Neural cell (in vitro differentiated cells): ENCODE measurements at regions not wholly inside any gene's neighbourhood (a gene's known extent, or its start where the extent isn't known, plus 50 kb on each side); places are given as distances from the start of the nearest gene placed in this dataset.

Source experiments
- H2AFZ ChIP-seq: fragments of 200-600, 300-800 bp; sonication (generic), shearing (Covaris generic); 2 replicates; pipeline ENCODE4 v1.6.0; 2014; ENCODE audit warnings: low read depth, mild to moderate bottlenecking, antibody characterized with exemption, low read length, moderate library complexity
- H3F3A ChIP-seq: fragments of 200-600 bp; shearing (Covaris generic); 2 replicates; pipeline ENCODE4 v1.6.1; 2016; ENCODE audit warnings: mild to moderate bottlenecking, moderate library complexity, mixed read lengths, antibody characterized with exemption, low read length; ENCODE audit not compliant: insufficient read depth, poor library complexity, severe bottlenecking
- H3K27ac ChIP-seq: fragments of 200-600, 300-800 bp; sonication (generic), shearing (Covaris generic); 2 replicates; pipeline ENCODE4 v1.5.1; 2014; ENCODE audit warnings: mild to moderate bottlenecking, low read length, moderate library complexity
- H3K27me3 ChIP-seq: fragments of 300-800, 200-600 bp; sonication (generic), shearing (Covaris generic); 2 replicates; pipeline ENCODE4 v1.6.0; 2014; ENCODE audit warnings: mild to moderate bottlenecking, low read depth, low read length, moderate library complexity; ENCODE audit not compliant: insufficient read depth
- H3K36me3 ChIP-seq: fragments of 300-800, 200-600 bp; sonication (generic), shearing (Covaris generic); 2 replicates; pipeline ENCODE4 v1.5.1; 2014; ENCODE audit warnings: mild to moderate bottlenecking, antibody characterized with exemption, low read length, moderate library complexity; ENCODE audit not compliant: insufficient read depth
- H3K4me2 ChIP-seq: fragments of 300-800, 200-600 bp; sonication (generic), shearing (Covaris generic); 2 replicates; pipeline ENCODE4 v1.6.0; 2014; ENCODE audit warnings: mild to moderate bottlenecking, low read length
- H3K4me3 ChIP-seq: fragments of 300-800, 200-600 bp; sonication (generic), shearing (Covaris generic); 2 replicates; pipeline ENCODE4 v1.5.1; 2014; ENCODE audit warnings: mild to moderate bottlenecking, low read length, moderate library complexity
- H3K79me2 ChIP-seq: fragments of 200-600 bp; shearing (Covaris generic); replicated peaks from 2 replicates; pipeline ENCODE4 v1.6.0; 2014; ENCODE audit warnings: mild to moderate bottlenecking, low read length, moderate library complexity; ENCODE audit not compliant: insufficient read depth
- H3K9ac ChIP-seq: fragments of 300-800, 200-600 bp; sonication (generic), shearing (Covaris generic); 2 replicates; pipeline ENCODE4 v1.6.1; 2016; ENCODE audit warnings: mild to moderate bottlenecking, low read length, mixed read lengths
- H3K9me2 ChIP-seq: fragments of 200-600 bp; shearing (Covaris generic); 2 replicates; pipeline ENCODE4 v1.6.1; 2016; ENCODE audit warnings: mild to moderate bottlenecking, low read length, mixed read lengths; ENCODE audit not compliant: insufficient read depth
- H3K9me3 ChIP-seq: fragments of 200-600, 300-800 bp; sonication (generic), shearing (Covaris generic); 2 replicates; pipeline ENCODE4 v1.6.1; 2016; ENCODE audit warnings: mild to moderate bottlenecking, mixed run types, low read length, moderate library complexity, mixed read lengths
- H4K20me1 ChIP-seq: fragments of 200-600 bp; shearing (Covaris generic); 2 replicates; pipeline ENCODE4 v1.6.1; 2016; ENCODE audit warnings: mild to moderate bottlenecking, mixed run types; ENCODE audit not compliant: insufficient read depth
- EP300 ChIP-seq: fragments of 450-650 bp; conservative IDR thresholded peaks from 2 replicates; pipeline ENCODE4 v1.6.1; 2014; ENCODE audit warnings: antibody characterized with exemption, mild to moderate bottlenecking, moderate library complexity; ENCODE audit not compliant: poor library complexity, severe bottlenecking
- EZH2 ChIP-seq: fragments of 200-600, 300-800 bp; shearing (Covaris generic), sonication (generic); IDR thresholded peaks from 2 replicates; pipeline ENCODE4 v1.6.1; 2014; ENCODE audit warnings: antibody characterized with exemption, low read length, borderline replicate concordance, mild to moderate bottlenecking; ENCODE audit not compliant: insufficient read depth, poor library complexity, severe bottlenecking
- MXI1 ChIP-seq: fragments of 450-650 bp; conservative IDR thresholded peaks from 2 replicates; pipeline ENCODE4 v1.6.1; 2014; ENCODE audit warnings: antibody characterized with exemption, mild to moderate bottlenecking; ENCODE audit not compliant: poor library complexity, severe bottlenecking
- POLR2AphosphoS5 ChIP-seq: IDR thresholded peaks from 2 replicates; pipeline ENCODE4 v1.6.1; 2012
- RAD21 ChIP-seq: fragments of 450-650 bp; conservative IDR thresholded peaks from 2 replicates; pipeline ENCODE4 v1.6.1; 2014; ENCODE audit warnings: antibody characterized with exemption, mild to moderate bottlenecking, moderate library complexity
- SMC3 ChIP-seq: fragments of 450-650 bp; conservative IDR thresholded peaks from 2 replicates; pipeline ENCODE4 v1.6.1; 2014; ENCODE audit warnings: antibody characterized with exemption, mild to moderate bottlenecking, moderate library complexity; ENCODE audit not compliant: poor library complexity
- TAF1 ChIP-seq: IDR thresholded peaks from 2 replicates; pipeline ENCODE4 v1.6.1; 2012; ENCODE audit warnings: low read depth
- TF ChIP-seq, protein P1 (sequence below): IDR thresholded peaks from 2 replicates; pipeline ENCODE4 v1.6.1; 2012; ENCODE audit warnings: borderline replicate concordance
- TF ChIP-seq, protein P2 (sequence below): fragments of 450-650 bp; IDR thresholded peaks from 2 replicates; pipeline ENCODE4 v1.5.1; 2014; ENCODE audit warnings: antibody characterized with exemption, mild to moderate bottlenecking, moderate library complexity; ENCODE audit not compliant: poor library complexity, severe bottlenecking

DNA sequence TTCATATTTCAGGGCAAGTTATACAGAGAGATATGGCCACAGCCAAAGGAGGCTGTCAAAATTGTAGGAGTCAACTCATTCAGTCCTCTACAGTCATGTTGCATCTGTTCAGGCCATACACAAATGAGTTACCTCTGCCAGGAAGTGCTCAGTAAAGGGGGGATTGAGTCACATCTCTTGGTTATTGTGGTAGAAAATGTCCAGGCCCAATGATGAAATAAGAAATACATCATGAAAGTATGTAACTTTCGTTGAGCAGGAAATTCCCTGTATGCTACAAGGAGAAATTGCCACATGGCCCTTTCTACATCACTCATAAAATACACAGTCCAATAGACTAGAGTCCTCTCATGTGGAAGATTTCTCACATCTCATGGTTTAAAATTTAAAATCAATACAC is 103.9 kb upstream of the COL3A1 start:
- H3K4me3 ChIP-seq = no peak overlapping the region
- H3K4me2 ChIP-seq = no peak overlapping the region
- no peak overlapping the region for H3K9ac ChIP-seq
- no peaks in the 10 kb centered on the region for H3K9me3 ChIP-seq
- H3K79me2 ChIP-seq = no peaks in the 10 kb centered on the region
- no peaks in the 10 kb centered on the region for H4K20me1 ChIP-seq
- no peaks in the 10 kb centered on the region for H3K36me3 ChIP-seq
- no peaks in the 10 kb centered on the region for H3K27me3 ChIP-seq
- no peaks in the 10 kb centered on the region for H3K9me2 ChIP-seq
- no peak overlapping the region for H2AFZ ChIP-seq
- no peaks in the 10 kb centered on the region for H3F3A ChIP-seq
- H3K27ac ChIP-seq = no peak overlapping the region
- no peak for TF ChIP-seq EP300
- TF ChIP-seq SMC3 = no peak
- no peak for TF ChIP-seq POLR2AphosphoS5
- TF ChIP-seq, protein P1, sequence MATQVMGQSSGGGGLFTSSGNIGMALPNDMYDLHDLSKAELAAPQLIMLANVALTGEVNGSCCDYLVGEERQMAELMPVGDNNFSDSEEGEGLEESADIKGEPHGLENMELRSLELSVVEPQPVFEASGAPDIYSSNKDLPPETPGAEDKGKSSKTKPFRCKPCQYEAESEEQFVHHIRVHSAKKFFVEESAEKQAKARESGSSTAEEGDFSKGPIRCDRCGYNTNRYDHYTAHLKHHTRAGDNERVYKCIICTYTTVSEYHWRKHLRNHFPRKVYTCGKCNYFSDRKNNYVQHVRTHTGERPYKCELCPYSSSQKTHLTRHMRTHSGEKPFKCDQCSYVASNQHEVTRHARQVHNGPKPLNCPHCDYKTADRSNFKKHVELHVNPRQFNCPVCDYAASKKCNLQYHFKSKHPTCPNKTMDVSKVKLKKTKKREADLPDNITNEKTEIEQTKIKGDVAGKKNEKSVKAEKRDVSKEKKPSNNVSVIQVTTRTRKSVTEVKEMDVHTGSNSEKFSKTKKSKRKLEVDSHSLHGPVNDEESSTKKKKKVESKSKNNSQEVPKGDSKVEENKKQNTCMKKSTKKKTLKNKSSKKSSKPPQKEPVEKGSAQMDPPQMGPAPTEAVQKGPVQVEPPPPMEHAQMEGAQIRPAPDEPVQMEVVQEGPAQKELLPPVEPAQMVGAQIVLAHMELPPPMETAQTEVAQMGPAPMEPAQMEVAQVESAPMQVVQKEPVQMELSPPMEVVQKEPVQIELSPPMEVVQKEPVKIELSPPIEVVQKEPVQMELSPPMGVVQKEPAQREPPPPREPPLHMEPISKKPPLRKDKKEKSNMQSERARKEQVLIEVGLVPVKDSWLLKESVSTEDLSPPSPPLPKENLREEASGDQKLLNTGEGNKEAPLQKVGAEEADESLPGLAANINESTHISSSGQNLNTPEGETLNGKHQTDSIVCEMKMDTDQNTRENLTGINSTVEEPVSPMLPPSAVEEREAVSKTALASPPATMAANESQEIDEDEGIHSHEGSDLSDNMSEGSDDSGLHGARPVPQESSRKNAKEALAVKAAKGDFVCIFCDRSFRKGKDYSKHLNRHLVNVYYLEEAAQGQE = no peak
- TF ChIP-seq TAF1 = no peak
- TF ChIP-seq, protein P2, sequence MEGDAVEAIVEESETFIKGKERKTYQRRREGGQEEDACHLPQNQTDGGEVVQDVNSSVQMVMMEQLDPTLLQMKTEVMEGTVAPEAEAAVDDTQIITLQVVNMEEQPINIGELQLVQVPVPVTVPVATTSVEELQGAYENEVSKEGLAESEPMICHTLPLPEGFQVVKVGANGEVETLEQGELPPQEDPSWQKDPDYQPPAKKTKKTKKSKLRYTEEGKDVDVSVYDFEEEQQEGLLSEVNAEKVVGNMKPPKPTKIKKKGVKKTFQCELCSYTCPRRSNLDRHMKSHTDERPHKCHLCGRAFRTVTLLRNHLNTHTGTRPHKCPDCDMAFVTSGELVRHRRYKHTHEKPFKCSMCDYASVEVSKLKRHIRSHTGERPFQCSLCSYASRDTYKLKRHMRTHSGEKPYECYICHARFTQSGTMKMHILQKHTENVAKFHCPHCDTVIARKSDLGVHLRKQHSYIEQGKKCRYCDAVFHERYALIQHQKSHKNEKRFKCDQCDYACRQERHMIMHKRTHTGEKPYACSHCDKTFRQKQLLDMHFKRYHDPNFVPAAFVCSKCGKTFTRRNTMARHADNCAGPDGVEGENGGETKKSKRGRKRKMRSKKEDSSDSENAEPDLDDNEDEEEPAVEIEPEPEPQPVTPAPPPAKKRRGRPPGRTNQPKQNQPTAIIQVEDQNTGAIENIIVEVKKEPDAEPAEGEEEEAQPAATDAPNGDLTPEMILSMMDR = no peak
- TF ChIP-seq RAD21 = no peak
- no peak for TF ChIP-seq EZH2
- no peak for TF ChIP-seq MXI1

DNA sequence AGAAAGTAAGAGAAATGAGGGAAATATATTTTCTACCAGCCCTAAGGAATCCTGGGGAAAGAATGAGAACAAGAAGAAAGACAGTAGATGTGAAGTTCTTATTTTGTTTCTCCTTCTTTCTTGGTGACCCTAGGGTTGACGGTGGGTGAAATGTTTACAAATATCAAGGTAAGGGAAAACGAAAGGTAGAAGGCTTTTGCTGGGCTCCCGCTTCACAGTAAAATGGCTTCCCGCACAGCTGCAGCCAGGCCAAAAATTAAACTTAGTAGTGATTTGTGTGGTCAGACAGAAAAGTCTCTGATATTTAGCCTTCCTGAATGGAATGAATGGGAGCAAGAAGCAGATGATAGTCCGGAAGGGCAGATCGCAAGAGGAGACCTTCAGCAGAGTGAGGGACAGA is 99.1 kb upstream of the COL3A1 start:
- Histone ChIP-seq H3K4me2 (no peak overlapping the region), H3K9ac (no peak overlapping the region), H3K27ac (no peak overlapping the region), H3F3A (no peaks in the 10 kb centered on the region), H3K79me2 (no peaks in the 10 kb centered on the region), H2AFZ (no peak overlapping the region), H4K20me1 (no peaks in the 10 kb centered on the region), H3K9me3 (no peaks in the 10 kb centered on the region), H3K4me3 (no peak overlapping the region), H3K27me3 (no peaks in the 10 kb centered on the region), H3K36me3 (no peaks in the 10 kb centered on the region), H3K9me2 (no peaks in the 10 kb centered on the region)
- TF ChIP-seq POLR2AphosphoS5 = no peak
- no peak for TF ChIP-seq EP300
- no peak for TF ChIP-seq TAF1
- TF ChIP-seq MXI1 = no peak
- TF ChIP-seq, protein P1 = no peak
- TF ChIP-seq, protein P2 = no peak
- TF ChIP-seq SMC3 = no peak
- TF ChIP-seq RAD21 = no peak
- no peak for TF ChIP-seq EZH2
